NB4 (cell line): ENCODE measurements at regions not wholly inside any gene's neighbourhood (a gene's known extent, or its start where the extent isn't known, plus 50 kb on each side); places are given as distances from the start of the nearest gene placed in this dataset.

Experiments used
- MYC ChIP-seq: IDR thresholded peaks from 2 replicates; pipeline ENCODE4 v1.6.1; 2011; ENCODE audit warnings: low read depth, low read length
- POLR2A ChIP-seq: IDR thresholded peaks from 2 replicates; pipeline ENCODE4 v1.6.1; 2011; ENCODE audit warnings: mild to moderate bottlenecking; ENCODE audit not compliant: insufficient read length; ENCODE audit errors: extremely low read depth
- TF ChIP-seq, protein P1 (sequence below): IDR thresholded peaks from one replicate; pipeline ENCODE4 v1.5.1; 2012; ENCODE audit warnings: low read depth, low read length

DNA sequence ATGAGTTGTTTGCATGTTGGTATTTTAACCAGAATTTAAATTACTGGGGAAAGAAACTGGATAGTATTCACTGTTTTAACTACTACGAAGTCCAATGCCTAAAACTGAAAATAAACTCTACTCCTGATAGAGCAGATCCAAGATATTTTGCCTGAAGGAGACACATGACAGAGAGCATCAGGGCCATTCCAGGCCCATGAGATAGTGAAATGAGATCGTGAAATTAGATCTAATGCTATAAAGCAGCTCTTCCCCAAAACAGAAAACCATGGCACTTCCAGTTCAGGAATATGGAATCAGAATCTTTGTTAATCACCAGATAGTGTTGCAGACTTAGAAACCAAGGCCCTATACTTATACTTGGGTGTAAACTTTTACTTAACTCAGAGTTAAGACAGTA lies 124.3 kb upstream of the CACNA2D1 start:
- no peak for TF ChIP-seq POLR2A
- TF ChIP-seq, protein P1, sequence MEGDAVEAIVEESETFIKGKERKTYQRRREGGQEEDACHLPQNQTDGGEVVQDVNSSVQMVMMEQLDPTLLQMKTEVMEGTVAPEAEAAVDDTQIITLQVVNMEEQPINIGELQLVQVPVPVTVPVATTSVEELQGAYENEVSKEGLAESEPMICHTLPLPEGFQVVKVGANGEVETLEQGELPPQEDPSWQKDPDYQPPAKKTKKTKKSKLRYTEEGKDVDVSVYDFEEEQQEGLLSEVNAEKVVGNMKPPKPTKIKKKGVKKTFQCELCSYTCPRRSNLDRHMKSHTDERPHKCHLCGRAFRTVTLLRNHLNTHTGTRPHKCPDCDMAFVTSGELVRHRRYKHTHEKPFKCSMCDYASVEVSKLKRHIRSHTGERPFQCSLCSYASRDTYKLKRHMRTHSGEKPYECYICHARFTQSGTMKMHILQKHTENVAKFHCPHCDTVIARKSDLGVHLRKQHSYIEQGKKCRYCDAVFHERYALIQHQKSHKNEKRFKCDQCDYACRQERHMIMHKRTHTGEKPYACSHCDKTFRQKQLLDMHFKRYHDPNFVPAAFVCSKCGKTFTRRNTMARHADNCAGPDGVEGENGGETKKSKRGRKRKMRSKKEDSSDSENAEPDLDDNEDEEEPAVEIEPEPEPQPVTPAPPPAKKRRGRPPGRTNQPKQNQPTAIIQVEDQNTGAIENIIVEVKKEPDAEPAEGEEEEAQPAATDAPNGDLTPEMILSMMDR = no peak
- TF ChIP-seq MYC = no peak
